HepG2 (cell line): ENCODE measurements at regions not wholly inside any gene's neighbourhood (a gene's known extent, or its start where the extent isn't known, plus 50 kb on each side); places are given as distances from the start of the nearest gene placed in this dataset.

Source experiments
- ATAC-seq: fragments of 200-7000 bp; cut with Tn5 transposase; 3 replicates; pipeline ENCODE4 v1.9.1; 2020; ENCODE audit warnings: mild to moderate bottlenecking, moderate library complexity
- BruUV-seq: library from RNA; stranded (reverse); fragments of 400-500 nt; replicated peaks from 2 replicates; lab custom pipeline; 2021; lab: Mats Ljungman, UMichigan
- CTCF ChIA-PET: fragments of 300-600 bp; formaldehyde crosslinking; extraction: SDS; loops from one replicate; lab custom pipeline; 2021; ENCODE audit warnings: low total read pairs, inconsistent platforms, low intra/inter-chr PET ratio; lab: Yijun Ruan, JAX
- POLR2A ChIA-PET: fragments of 350-600 bp; sonication (Branson Sonifier 250); formaldehyde crosslinking; loops from one replicate; lab custom pipeline; 2020; ENCODE audit warnings: antibody characterized with exemption, inconsistent platforms; lab: Yijun Ruan, JAX
- DNase-seq: peaks from one replicate; pipeline ENCODE4 v3.0.0-alpha.2; 2015; ENCODE audit warnings: low spot score
- FAIRE-seq: peaks from 3 replicates; lab custom pipeline; 2011; peaks lifted over from hg19 to GRCh38; lab: Jason Lieb, UNC
- H2AFZ ChIP-seq: one replicate; pipeline ENCODE4 v1.6.1; 2011; ENCODE audit warnings: low read length, inconsistent platforms
- H3K27ac ChIP-seq: fragments of 300-600 bp; 3 replicates; pipeline ENCODE4 v1.8.0; 2011; ENCODE audit warnings: mixed run types, mild to moderate bottlenecking, mixed read lengths, low read length, inconsistent platforms; ENCODE audit not compliant: insufficient read depth; ENCODE audit errors: extremely low read length
- H3K27me3 ChIP-seq, 2 experiments: fragments of 200-600 bp in 1 of 2; 2 replicates in 1 of 2; 3 replicates in 1 of 2; pipeline versions ENCODE4 v1.6.0 to v1.8.0; 2011; ENCODE audit warnings: low read length in 2 of 2, mild to moderate bottlenecking in 2 of 2, moderate library complexity in 2 of 2, inconsistent platforms in 1 of 2; ENCODE audit not compliant: insufficient read depth in 2 of 2, control insufficient read depth in 1 of 2
- H3K36me3 ChIP-seq, 2 experiments: fragments of 200-600 bp in 1 of 2; replicated peaks in 1 of 2; 2 replicates in 1 of 2; 3 replicates in 1 of 2; pipeline versions ENCODE4 v1.5.1 to v1.8.0; 2011; ENCODE audit warnings: low read length in 2 of 2, inconsistent platforms in 1 of 2; ENCODE audit not compliant: insufficient read depth in 2 of 2, control insufficient read depth in 1 of 2
- H3K4me1 ChIP-seq: 2 replicates; pipeline ENCODE4 v1.5.1; 2012; ENCODE audit warnings: low read length, inconsistent platforms; ENCODE audit not compliant: insufficient read depth
- H3K4me2 ChIP-seq: 2 replicates; pipeline ENCODE4 v1.6.0; 2011; ENCODE audit warnings: low read depth, low read length, inconsistent platforms
- H3K4me3 ChIP-seq, 3 experiments: fragments of 200-600 bp in 1 of 3; sonication (generic), shearing (Covaris generic) in 1 of 3; replicated peaks in 1 of 3; 2 replicates each; pipeline ENCODE4 v1.5.1; 2011 to 2016; ENCODE audit warnings: low read length in 3 of 3, inconsistent platforms in 2 of 3, low read depth in 2 of 3, mild to moderate bottlenecking in 2 of 3, control low read depth in 1 of 3, mixed read lengths in 1 of 3; ENCODE audit not compliant: insufficient read depth in 1 of 3
- H3K79me2 ChIP-seq: one replicate; pipeline ENCODE4 v1.6.1; 2011; ENCODE audit warnings: low read length, inconsistent platforms; ENCODE audit not compliant: insufficient read depth
- H3K9ac ChIP-seq: 2 replicates; pipeline ENCODE4 v1.6.0; 2011; ENCODE audit warnings: mild to moderate bottlenecking, low read depth, low read length, inconsistent platforms; ENCODE audit not compliant: insufficient read depth
- H3K9me3 ChIP-seq: 2 replicates; pipeline ENCODE4 v1.5.1; 2012; ENCODE audit warnings: mild to moderate bottlenecking, low read length
- H4K20me1 ChIP-seq: 2 replicates; pipeline ENCODE4 v1.6.0; 2011; ENCODE audit warnings: inconsistent platforms, mild to moderate bottlenecking, low read length, moderate library complexity; ENCODE audit not compliant: insufficient read depth
- ADNP ChIP-seq: sonication (generic); formaldehyde crosslinking; IDR thresholded peaks from 2 replicates; pipeline ENCODE4 v1.4.0; 2020; ENCODE audit warnings: missing genetic modification reagents
- ARID4A ChIP-seq: sonication (generic); formaldehyde crosslinking; IDR thresholded peaks from 2 replicates; pipeline ENCODE4 v1.5.0; 2020; ENCODE audit warnings: mild to moderate bottlenecking, missing genetic modification reagents, borderline replicate concordance
- CHCHD3 ChIP-seq: sonication (generic); formaldehyde crosslinking; IDR thresholded peaks from 2 replicates; pipeline ENCODE4 v1.8.0; 2022; ENCODE audit warnings: mild to moderate bottlenecking, missing genetic modification reagents, moderate library complexity
- DMTF1 ChIP-seq: sonication (generic); formaldehyde crosslinking; IDR thresholded peaks from 2 replicates; pipeline ENCODE4 v1.4.0; 2020; ENCODE audit warnings: mild to moderate bottlenecking, missing genetic modification reagents
- EZH2 ChIP-seq: conservative IDR thresholded peaks from 2 replicates; pipeline ENCODE4 v1.6.1; 2012; ENCODE audit warnings: mild to moderate bottlenecking, low read depth, low read length, moderate library complexity
- HOXA7 ChIP-seq: sonication (generic); formaldehyde crosslinking; IDR thresholded peaks from 2 replicates; pipeline ENCODE4 v1.8.1; 2022; ENCODE audit warnings: mild to moderate bottlenecking, missing genetic modification reagents, moderate library complexity
- MTF2 ChIP-seq: sonication (generic); formaldehyde crosslinking; IDR thresholded peaks from 2 replicates; pipeline ENCODE4 v1.5.0; 2020; ENCODE audit warnings: missing genetic modification reagents, borderline replicate concordance
- TFDP1 ChIP-seq: IDR thresholded peaks from 2 replicates; pipeline ENCODE4 v1.6.1; 2016; ENCODE audit warnings: missing compliant biosample characterization, missing genetic modification reagents, borderline replicate concordance
- TFDP2 ChIP-seq: sonication (generic); formaldehyde crosslinking; IDR thresholded peaks from 2 replicates; pipeline ENCODE4 v1.4.0; 2020; ENCODE audit warnings: missing genetic modification reagents
- ZBTB39 ChIP-seq: sonication (generic); formaldehyde crosslinking; IDR thresholded peaks from 2 replicates; pipeline ENCODE4 v1.5.0; 2020; ENCODE audit warnings: missing genetic modification reagents
- ZNF546 ChIP-seq: sonication (generic); formaldehyde crosslinking; conservative IDR thresholded peaks from 2 replicates; pipeline ENCODE4 v1.8.1; 2023; ENCODE audit warnings: mild to moderate bottlenecking, missing genetic modification reagents
- ZNF552 ChIP-seq: sonication (generic); formaldehyde crosslinking; IDR thresholded peaks from 2 replicates; pipeline ENCODE4 v1.9.0; 2022; ENCODE audit warnings: missing genetic modification reagents, mild to moderate bottlenecking, borderline replicate concordance
- ZSCAN20 ChIP-seq: sonication (generic); formaldehyde crosslinking; IDR thresholded peaks from 2 replicates; pipeline ENCODE4 v1.4.0; 2020; ENCODE audit warnings: missing genetic modification reagents, mild to moderate bottlenecking, borderline replicate concordance
- ZSCAN25 ChIP-seq: sonication (generic); formaldehyde crosslinking; IDR thresholded peaks from 2 replicates; pipeline ENCODE4 v1.8.0; 2022; ENCODE audit warnings: mild to moderate bottlenecking, missing genetic modification reagents
- WGBS: methylation state at CpG from one replicate; pipeline ENCODE4 v1.1.6; 2017; ENCODE audit warnings: low lambda C conversion rate; 5-methylcytosine and 5-hydroxymethylcytosine counted together
- in situ Hi-C: cut with HindIII; loops from 2 replicates; pipeline ENCODE4 v1.10.0; 2017; ENCODE audit warnings: low pct_unique_long_range_greater_than_20kb; ENCODE audit not compliant: extremely low pct_ligation_motif_present
- intact Hi-C: fragments of 100-400 bp; cut with micrococcal nuclease; formaldehyde crosslinking; loops from one replicate; pipeline ENCODE4 v1.10.0; 2022; ENCODE audit not compliant: unreplicated experiment

- DNase-seq (no peak), FAIRE-seq (no peak), ATAC-seq (no peak)
- H3K36me3 ChIP-seq = no peaks in the 10 kb centered on the region
- H3K4me3 ChIP-seq = no peak overlapping the region
- no peak overlapping the region for H3K4me2 ChIP-seq
- in situ Hi-C loops = no loop called here
- intact Hi-C loops = no loop called here
- H3K79me2 ChIP-seq = no peaks in the 10 kb centered on the region
- H3K27ac ChIP-seq = no peak overlapping the region
- no peaks in the 10 kb centered on the region for H3K4me1 ChIP-seq
- H2AFZ ChIP-seq = no peak overlapping the region
- ChIA-PET POLR2A (no interaction called here), CTCF (no interaction called here)
- no peaks in the 10 kb centered on the region for H4K20me1 ChIP-seq
- peaks cover 0 to 1% of the 10 kb centered on the region in 2 experiments; a peak in 1 of 5 replicates for H3K27me3 ChIP-seq
- WGBS = 2% methylated on average over 1 of the region's 1 CpG
- no TSS peak for BruUV-seq
- no peaks in the 10 kb centered on the region for H3K9me3 ChIP-seq
- H3K9ac ChIP-seq = no peak overlapping the region
- TF ChIP-seq TFDP2 (no peak), CHCHD3 (CRISPR knock-in tag) (no peak), ZNF546 (CRISPR knock-in tag) (no peak), EZH2 (no peak), ARID4A (CRISPR knock-in tag) (no peak), ADNP (CRISPR knock-in tag) (no peak), ZSCAN25 (CRISPR knock-in tag) (no peak), TFDP1 (no peak), ZSCAN20 (no peak), ZNF552 (CRISPR knock-in tag) (no peak), DMTF1 (CRISPR knock-in tag) (no peak), ZBTB39 (CRISPR knock-in tag) (no peak), MTF2 (CRISPR knock-in tag) (no peak), HOXA7 (CRISPR knock-in tag) (no peak)
Measured at GRCh38 chr2:186907897-186908296, 58.9 kb upstream of the ZSWIM2 start.
